OCI-LY7 (cell line): ENCODE measurements at regions not wholly inside any gene's neighbourhood (a gene's known extent, or its start where the extent isn't known, plus 50 kb on each side); places are given as distances from the start of the nearest gene placed in this dataset.

Experiments used
- CTCF ChIP-seq: fragments of 200-600 bp; sonication (generic); conservative IDR thresholded peaks from 2 replicates; pipeline ENCODE4 v1.5.1; 2014; ENCODE audit warnings: mild to moderate bottlenecking, antibody characterized with exemption, low read length, moderate library complexity, mixed read lengths
- EZH2phosphoT487 ChIP-seq: fragments of 200-600 bp; sonication (generic); IDR thresholded peaks from 2 replicates; pipeline ENCODE4 v1.6.1; 2018; ENCODE audit warnings: low read depth, borderline replicate concordance, mild to moderate bottlenecking, mixed run types, antibody characterized with exemption, low read length, moderate library complexity, mixed read lengths

- no peak for TF ChIP-seq CTCF
- no peak for TF ChIP-seq EZH2phosphoT487
Measured at GRCh38 chr18:26656431-26656943, 108.1 kb upstream of the KCTD1 start.
